Stimulated activated effector memory CD8-positive, alpha-beta T cell treated with anti-CD3 and anti-CD28 coated beads, Interleukin-12 subunit alpha, Interleukin-12 subunit beta, amount 100 ng/mL, for 72 hours (primary cell): ENCODE measurements at regions not wholly inside any gene's neighbourhood (a gene's known extent, or its start where the extent isn't known, plus 50 kb on each side); places are given as distances from the start of the nearest gene placed in this dataset.
A peak's percentile ranks its signal among the peaks of the same experiment; 100 is the strongest.

Source experiments
- ATAC-seq: fragments of 150-1000 bp; cut with Tn5 transposase; 2 replicates; pipeline ENCODE4 v1.10.0; 2021
- DNase-seq, 2 donors: peaks; one replicate each; pipeline ENCODE4 v3.0.0; 2021 to 2022; ENCODE audit warnings: low spot score in 2 of 2
- H3K27ac Mint-ChIP-seq: one replicate; pipeline ENCODE4 v1.8.0; 2022; ENCODE audit warnings: mild to moderate bottlenecking, mixed read lengths
- H3K36me3 Mint-ChIP-seq: one replicate; pipeline ENCODE4 v1.8.0; 2022; ENCODE audit warnings: mild to moderate bottlenecking, mixed read lengths
- H3K4me1 Mint-ChIP-seq: one replicate; pipeline ENCODE4 v1.8.0; 2022; ENCODE audit warnings: mixed read lengths
- H3K4me3 Mint-ChIP-seq: one replicate; pipeline ENCODE4 v1.8.0; 2022; ENCODE audit warnings: mild to moderate bottlenecking, mixed read lengths
- H3K9me3 Mint-ChIP-seq: one replicate; pipeline ENCODE4 v1.8.0; 2022; ENCODE audit warnings: mixed read lengths

DNA sequence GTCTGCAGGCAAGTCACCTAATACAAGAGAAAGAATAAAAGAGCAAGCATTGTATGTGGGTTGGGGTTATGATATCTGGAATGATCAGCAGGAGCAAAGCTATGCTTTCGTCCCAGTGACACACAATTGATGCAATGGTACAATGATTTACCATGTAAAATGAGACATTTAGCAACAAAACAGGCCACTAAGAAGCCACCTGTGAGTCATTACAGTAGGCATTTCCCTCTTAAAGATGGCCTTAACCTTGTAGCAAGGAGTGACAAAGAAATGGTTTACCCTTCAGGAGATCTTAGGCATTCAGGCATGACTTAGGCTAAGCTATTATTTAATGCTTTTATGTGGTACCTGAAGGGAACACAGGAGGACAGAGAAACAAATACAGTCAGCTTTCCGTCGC is 373.3 kb upstream of the RBMS3 start:
- H3K4me3 Mint-ChIP-seq, result no peak overlapping the region
- DNase-seq, result no peak

DNA sequence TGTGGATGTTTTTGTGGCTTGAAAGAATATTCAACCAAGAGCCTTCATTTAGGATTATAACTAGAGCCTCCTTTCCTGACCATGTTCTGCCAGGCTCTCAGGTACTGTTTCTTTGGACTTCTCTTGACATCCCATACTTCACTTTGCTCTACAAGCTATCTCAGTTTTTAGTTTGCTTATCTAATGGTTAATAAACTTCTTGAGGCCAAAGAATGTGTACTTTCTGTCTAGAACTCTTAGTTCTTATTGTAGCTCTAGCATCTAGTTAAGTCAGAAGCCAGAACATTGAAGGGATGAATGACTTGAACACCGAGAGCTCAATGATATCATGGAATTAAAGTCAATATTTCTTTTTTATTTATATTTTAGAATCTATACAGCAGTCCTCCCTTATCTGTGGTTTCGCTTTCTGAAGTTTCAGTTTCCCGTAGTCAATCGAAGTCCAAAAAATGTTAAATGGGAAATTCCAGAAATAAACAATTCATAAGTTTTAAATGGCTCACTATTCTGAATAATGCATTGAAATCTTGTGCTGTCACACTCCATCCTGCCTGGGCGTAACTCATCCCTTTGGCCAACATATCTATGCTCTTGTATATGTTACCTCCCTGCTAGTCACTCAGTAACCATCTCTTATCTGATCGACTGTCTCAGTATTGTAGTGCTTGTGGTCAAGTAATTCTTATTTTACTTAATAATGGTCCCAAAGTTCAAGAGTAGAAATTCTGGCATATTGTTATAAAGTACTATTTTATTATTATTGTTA is 368.6 kb upstream of the RBMS3 start:
- no peaks in the 10 kb centered on the region for H3K9me3 Mint-ChIP-seq
- no peak overlapping the region for H3K27ac Mint-ChIP-seq
- ATAC-seq (no peak), DNase-seq (no peak)
- H3K4me1 Mint-ChIP-seq, result no peaks in the 10 kb centered on the region
- no peaks in the 10 kb centered on the region for H3K36me3 Mint-ChIP-seq
- no peak overlapping the region for H3K4me3 Mint-ChIP-seq

More for the DNA sequence above, 373.3 kb upstream of the RBMS3 start:
- Mint-ChIP-seq H3K36me3 (no peaks in the 10 kb centered on the region), H3K4me1 (no peaks in the 10 kb centered on the region), H3K27ac (no peak overlapping the region), H3K9me3 (no peaks in the 10 kb centered on the region)
- ATAC-seq, result peak; percentile 49

DNA sequence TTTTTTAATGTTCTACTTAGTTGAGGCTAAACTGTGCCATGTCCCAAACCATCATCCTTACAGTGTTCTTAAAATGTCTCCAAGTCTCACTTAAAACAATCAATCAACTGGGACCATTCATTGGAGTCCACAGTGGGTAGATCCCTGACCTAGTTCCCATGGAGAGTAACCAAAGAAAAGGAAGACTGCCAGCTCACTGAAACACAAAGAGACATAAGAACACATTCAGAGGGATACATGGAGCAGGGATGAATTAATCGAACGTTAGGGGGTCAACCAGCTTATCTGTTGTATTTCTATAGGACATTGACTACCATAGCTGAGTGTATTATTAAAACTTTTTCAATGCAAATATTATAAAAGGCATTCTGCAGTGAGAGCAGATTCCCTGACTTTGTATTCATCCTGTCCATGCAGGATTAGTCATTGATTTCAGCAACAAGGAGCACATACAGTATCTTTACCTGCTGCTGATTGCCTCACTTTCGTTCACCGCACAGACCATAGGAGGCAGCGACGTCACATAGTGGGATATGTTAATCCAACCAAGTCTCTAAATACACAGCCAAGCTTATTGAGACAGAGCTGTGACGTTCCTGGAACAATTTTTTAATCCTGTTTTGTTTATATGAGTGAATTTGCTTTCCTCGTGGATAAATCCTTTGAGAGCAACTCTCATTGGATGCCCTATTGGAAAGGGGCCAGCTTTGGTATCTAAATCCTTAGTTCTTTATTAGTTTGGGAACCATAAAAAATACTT is 364.9 kb upstream of the RBMS3 start:
- H3K4me1 Mint-ChIP-seq, result no peaks in the 10 kb centered on the region
- peak overlapping the region; percentile 17 for H3K27ac Mint-ChIP-seq
- DNase-seq (no peak), ATAC-seq (peak; percentile 26)
- H3K9me3 Mint-ChIP-seq, result no peaks in the 10 kb centered on the region
- H3K4me3 Mint-ChIP-seq, result no peak overlapping the region
- no peaks in the 10 kb centered on the region for H3K36me3 Mint-ChIP-seq

DNA sequence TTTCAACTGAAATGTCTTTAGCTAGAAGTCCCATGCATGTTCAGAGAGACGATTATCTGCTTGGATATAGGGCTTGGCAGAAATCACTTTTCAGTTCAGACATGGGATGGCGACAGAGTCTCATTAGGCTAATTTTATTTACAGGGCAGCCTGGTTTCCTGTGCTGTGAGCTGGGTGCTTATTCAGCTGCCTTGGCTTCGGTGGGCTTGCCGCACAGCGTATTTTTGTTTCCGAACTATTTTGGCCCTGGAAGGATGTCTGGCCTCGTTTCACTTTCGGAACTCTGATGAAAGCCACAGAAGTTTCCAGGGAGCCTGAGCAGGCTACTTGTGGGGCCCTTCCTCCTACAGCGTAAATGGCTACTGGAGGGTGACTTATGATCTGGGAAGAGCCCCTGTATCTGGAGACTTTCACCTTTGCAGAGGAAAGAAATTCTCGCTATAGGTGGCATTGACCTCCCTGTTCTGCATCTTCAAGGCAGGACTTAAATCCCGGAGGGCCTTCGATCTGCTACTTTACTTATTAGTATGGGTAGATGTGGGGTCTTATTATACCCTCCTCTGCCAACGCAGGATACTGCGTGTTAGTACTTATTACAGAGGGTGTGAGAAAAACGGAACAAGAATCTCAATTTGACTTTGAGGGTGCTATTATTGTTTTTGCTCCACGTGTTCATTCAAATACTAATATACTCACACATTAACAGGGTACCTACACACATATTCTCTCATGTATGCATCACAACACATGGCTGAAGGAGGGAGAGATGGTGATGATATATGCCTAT is 364.0 kb upstream of the RBMS3 start:
- Mint-ChIP-seq H3K9me3 (no peaks in the 10 kb centered on the region), H3K4me3 (no peak overlapping the region), H3K27ac (peak overlapping the region; percentile 17), H3K4me1 (no peaks in the 10 kb centered on the region), H3K36me3 (no peaks in the 10 kb centered on the region)
- ATAC-seq (peak; percentile 75), DNase-seq (no peak)

DNA sequence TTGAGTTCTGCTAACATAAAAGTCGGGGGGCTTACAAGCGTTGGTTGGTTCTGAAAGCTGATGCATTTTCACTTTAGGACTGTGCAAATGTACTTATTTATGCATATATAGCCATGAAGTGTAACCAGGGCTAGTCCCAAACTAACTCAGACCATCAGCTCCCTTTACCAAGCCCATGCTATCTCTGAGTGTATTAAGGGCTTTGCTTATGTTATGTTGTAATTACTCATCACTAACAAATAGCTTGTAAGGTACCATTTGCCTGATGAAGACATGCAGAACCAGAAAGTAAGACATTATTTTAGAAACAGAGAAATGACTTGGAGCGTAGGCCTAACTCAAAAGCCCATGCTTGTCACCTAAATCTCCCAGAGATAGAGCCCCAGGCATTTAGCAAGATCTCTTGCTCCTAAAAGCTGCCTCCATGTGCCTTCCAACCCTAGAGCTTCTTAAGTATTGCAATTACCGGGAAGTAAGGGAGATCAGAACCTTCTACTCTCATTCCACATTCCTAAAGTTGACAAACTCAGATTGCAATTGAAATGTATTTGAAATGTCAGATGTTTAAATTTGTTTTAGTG is 362.9 kb upstream of the RBMS3 start:
- Mint-ChIP-seq H3K4me3 (no peak overlapping the region), H3K36me3 (no peaks in the 10 kb centered on the region), H3K9me3 (no peaks in the 10 kb centered on the region), H3K27ac (no peak overlapping the region), H3K4me1 (no peaks in the 10 kb centered on the region)
- ATAC-seq (no peak), DNase-seq (no peak)

DNA sequence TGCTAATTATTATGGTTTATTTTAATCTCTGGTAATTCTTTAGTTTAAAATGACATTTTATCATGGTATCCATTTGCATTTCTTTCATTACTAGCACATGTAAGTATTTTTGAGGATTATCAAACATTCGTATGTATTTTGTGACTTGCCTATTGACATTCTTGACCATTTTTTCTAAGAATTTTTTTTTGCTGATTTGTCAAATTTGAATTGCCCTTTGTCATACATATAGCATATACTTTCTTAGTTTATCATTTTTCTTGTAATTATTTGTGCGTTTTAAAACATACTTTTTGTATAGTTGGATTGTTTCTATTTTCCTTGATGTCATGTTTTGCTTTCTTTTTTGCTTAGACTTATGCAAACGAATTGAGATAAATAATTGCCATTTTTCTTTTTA is 358.5 kb upstream of the RBMS3 start:
- ATAC-seq, result no peak
- no peak for DNase-seq
- Mint-ChIP-seq H3K4me3 (no peak overlapping the region), H3K4me1 (no peaks in the 10 kb centered on the region), H3K9me3 (no peaks in the 10 kb centered on the region), H3K27ac (no peak overlapping the region), H3K36me3 (no peaks in the 10 kb centered on the region)

DNA sequence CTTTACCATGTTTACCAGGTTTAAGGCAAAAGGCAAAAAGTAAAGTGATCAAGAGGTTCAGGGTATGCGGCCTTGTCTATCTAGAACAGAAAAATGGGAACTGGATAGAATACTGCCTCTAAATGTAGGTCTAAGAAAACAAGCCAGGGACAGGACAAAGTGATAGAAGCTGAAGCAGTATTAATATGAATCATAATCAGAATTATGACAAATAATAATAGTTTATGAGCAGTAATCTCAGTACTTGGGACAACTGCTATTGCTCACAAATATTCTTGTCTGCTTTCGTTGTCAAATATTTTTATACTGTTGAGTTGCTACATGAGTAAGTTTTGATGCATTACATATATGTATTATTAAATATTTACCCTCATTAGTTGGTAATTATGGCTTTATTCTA is 356.9 kb upstream of the RBMS3 start:
- DNase-seq (no peak), ATAC-seq (peak; percentile 45)
- no peak overlapping the region for H3K4me3 Mint-ChIP-seq
- no peaks in the 10 kb centered on the region for H3K9me3 Mint-ChIP-seq
- no peak overlapping the region for H3K27ac Mint-ChIP-seq
- H3K4me1 Mint-ChIP-seq, result no peaks in the 10 kb centered on the region
- H3K36me3 Mint-ChIP-seq, result no peaks in the 10 kb centered on the region

DNA sequence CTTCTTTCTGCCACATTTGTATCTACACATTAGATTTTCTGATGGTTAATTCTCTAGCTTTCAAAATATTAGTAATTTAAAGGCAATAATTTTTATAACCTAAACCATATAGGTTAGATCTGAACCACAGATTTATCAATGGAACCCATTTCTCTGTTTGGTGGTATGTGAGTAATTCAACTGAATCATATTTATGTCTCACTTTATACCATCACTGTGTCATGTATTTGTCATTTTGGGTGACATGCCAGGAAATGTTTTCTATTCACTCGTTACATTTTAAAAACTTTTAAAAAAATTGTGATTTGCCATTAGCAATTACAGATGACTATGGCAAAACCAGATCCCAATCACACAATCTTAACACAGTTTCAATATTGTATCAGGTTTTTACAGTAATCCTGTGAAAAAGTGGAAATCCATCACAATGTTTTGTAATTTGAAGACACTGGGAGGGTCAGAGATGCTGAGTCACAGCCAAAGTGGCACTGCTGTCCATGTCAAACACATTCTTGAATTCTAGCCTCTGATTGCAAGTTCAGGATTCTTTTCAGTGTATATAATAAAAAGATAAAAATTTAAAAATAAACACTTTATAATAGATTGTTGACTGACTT is 356.0 kb upstream of the RBMS3 start:
- H3K4me3 Mint-ChIP-seq, result no peak overlapping the region
- H3K4me1 Mint-ChIP-seq, result no peaks in the 10 kb centered on the region
- no peak for DNase-seq
- peak; percentile 91 for ATAC-seq
- no peaks in the 10 kb centered on the region for H3K36me3 Mint-ChIP-seq
- no peaks in the 10 kb centered on the region for H3K9me3 Mint-ChIP-seq
- H3K27ac Mint-ChIP-seq, result no peak overlapping the region

DNA sequence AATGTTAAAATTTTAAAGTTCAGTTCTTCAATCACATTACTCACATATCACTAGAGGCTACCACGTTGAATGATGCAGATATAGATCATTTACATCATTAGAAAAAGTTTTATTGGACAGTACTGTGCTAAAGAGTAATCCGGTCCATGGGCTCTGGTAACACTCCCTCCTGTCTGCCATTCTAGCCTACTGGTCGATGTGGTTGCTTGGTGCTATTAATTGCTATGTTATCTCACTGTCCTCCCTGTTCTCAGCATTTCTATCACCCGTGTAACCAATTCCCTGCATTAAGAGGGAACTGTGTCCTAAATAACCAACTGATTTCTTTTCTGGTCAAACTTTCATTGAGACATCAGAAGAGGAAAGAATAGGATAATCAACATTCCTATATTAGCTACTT is 347.5 kb upstream of the RBMS3 start:
- Mint-ChIP-seq H3K4me1 (peaks cover 14% of the 10 kb centered on the region), H3K4me3 (no peak overlapping the region), H3K27ac (no peak overlapping the region), H3K36me3 (no peaks in the 10 kb centered on the region), H3K9me3 (no peaks in the 10 kb centered on the region)
- ATAC-seq (no peak), DNase-seq (no peak)

DNA sequence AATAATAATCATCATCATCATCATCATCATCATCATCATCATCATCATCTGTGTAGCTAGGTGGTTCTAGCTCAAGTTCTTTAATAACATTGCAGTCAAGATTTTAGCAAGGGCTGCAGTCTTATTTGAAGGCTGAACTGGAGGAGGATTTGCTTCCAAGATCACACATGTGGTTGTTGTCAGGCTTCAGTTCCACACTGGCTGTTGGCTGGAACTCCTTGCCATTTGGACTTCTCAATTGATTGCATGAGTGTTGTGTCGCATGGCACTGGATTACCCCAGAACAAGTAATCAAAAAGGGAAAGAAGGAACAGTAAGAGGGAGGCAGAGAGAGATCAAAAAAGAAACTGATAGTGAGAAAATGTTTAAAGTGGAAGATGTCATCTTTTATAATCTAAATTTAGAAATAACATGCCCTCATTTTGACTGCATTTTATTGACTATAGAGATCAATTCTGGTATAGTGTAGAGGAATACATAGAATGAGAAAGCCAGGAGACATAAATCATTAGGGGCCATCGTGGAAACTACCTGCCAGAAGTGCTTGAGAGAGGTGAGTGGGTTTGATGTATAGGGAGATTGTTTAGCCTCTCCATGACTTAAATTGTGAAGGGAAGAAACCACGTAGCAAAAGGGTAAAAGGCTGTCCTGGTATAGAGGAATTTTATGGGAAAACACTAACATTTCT is 346.6 kb upstream of the RBMS3 start:
- Mint-ChIP-seq H3K36me3 (no peaks in the 10 kb centered on the region), H3K27ac (no peak overlapping the region), H3K9me3 (no peaks in the 10 kb centered on the region), H3K4me1 (peaks cover 14% of the 10 kb centered on the region), H3K4me3 (peak overlapping the region; percentile 16)
- DNase-seq (no peak), ATAC-seq (no peak)

DNA sequence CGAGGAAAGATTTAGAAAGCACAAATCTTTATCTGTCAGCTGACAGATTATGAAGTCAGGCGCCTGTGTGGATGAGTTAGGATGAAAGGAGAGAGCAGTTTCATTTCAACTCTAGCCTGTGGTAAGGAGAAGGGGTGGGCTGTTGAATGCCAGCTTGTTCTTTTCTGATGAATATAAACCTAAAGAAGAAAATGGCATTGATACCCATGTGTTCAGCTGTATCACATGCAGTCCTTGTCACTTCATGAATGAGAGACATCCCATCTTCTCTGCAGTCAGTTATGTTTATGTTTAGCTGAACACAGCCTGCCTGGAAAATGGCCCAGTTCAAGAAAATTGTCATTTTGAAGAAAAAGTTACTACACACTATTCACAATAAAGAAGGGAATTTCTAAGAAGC is 345.7 kb upstream of the RBMS3 start:
- Mint-ChIP-seq H3K4me3 (peak overlapping the region; percentile 16), H3K36me3 (no peaks in the 10 kb centered on the region), H3K9me3 (no peaks in the 10 kb centered on the region), H3K4me1 (peaks cover 16% of the 10 kb centered on the region), H3K27ac (no peak overlapping the region)
- ATAC-seq (peak; percentile 74), DNase-seq (no peak)

DNA sequence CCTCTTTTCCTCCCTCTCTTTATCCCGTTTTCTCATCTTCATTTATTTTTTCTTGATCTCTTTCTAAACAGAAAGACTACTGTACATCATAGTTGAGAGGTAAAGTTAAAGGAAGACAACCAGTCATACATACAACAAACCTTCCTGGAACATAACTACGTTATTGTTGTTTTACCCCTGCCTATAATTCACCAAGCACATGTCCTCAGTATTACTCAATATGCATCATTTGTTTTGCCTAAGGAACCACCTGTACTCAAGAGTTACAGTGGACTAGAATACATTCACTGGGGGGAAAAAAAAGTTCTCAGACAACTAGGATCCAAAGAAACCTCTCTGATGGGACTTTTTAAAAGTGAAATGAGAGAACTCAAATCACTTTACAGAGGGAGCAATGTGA is 344.7 kb upstream of the RBMS3 start:
- peak overlapping the region; percentile 11 for H3K27ac Mint-ChIP-seq
- no peaks in the 10 kb centered on the region for H3K9me3 Mint-ChIP-seq
- ATAC-seq (peak; percentile 64), DNase-seq (no peak)
- peaks cover 25% of the 10 kb centered on the region for H3K4me1 Mint-ChIP-seq
- no peak overlapping the region for H3K4me3 Mint-ChIP-seq
- no peaks in the 10 kb centered on the region for H3K36me3 Mint-ChIP-seq

DNA sequence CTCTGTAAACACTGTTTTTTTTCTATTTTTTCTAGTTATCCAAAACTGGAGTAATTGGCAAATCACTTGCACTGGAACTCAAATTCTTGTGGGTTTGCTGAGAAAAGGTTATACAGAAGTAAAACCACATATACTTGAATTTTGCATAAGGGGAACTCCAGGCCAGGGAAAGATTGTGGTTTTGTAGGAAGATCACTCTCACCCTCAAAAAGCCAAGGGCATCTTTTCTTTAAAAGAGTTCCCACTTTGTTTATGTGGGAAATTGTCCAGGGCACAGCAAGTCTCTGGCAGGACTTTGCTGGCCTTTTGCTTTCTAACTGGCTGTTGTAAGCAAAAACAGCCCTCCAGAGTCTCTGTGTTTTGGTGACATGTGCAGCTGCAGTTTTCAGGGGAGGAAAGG is 340.3 kb upstream of the RBMS3 start:
- Mint-ChIP-seq H3K27ac (no peak overlapping the region), H3K9me3 (no peaks in the 10 kb centered on the region), H3K36me3 (no peaks in the 10 kb centered on the region), H3K4me1 (peaks cover 16% of the 10 kb centered on the region), H3K4me3 (no peak overlapping the region)
- DNase-seq (no peak), ATAC-seq (peak; percentile 46)

DNA sequence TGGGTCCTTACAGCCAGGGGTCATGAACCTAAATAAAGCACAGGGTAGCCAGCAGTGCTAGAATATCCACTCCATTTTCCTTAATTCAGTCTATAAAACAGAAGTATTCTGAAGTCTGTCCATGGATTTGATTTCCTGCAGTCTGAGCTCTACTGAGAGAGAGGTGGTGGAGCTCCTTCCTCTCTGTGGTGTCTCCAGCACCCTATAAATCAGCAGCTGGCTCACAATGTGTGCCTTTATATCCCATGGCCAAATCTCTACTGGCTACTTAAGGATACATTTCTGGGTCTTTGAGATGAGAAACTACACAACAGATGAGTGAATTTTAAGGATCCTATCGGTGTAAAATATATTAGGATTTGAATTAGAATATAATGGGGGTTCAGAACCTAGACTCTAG is 339.9 kb upstream of the RBMS3 start:
- peaks cover 14% of the 10 kb centered on the region for H3K4me1 Mint-ChIP-seq
- no peak overlapping the region for H3K4me3 Mint-ChIP-seq
- no peak for ATAC-seq
- DNase-seq, result no peak
- no peak overlapping the region for H3K27ac Mint-ChIP-seq
- H3K36me3 Mint-ChIP-seq, result no peaks in the 10 kb centered on the region
- H3K9me3 Mint-ChIP-seq, result no peaks in the 10 kb centered on the region
